ENCODE measurements at regions not wholly inside any gene's neighbourhood (a gene's known extent, or its start where the extent isn't known, plus 50 kb on each side); places are given as distances from the start of the nearest gene placed in this dataset.

- TF ChIP-seq CTCF (IDR thresholded peaks at IDR 0.05): no peak
- TF ChIP-seq POLR2A (IDR thresholded peaks at IDR 0.05): no peak
These were observed 512.3 kb downstream of the ZNF385D start for GRCh38 chr3:21238661-21239060.

Measured in tibial nerve (tissue), 3 donors.